GM12878 (cell line): ENCODE measurements at regions not wholly inside any gene's neighbourhood (a gene's known extent, or its start where the extent isn't known, plus 50 kb on each side); places are given as distances from the start of the nearest gene placed in this dataset.

Source experiments
- ATAC-seq: fragments of 200-7000 bp; cut with Tn5 transposase; 3 replicates; pipeline ENCODE4 v1.9.1; 2020; ENCODE audit warnings: mild to moderate bottlenecking, moderate library complexity
- BruUV-seq: library from RNA; stranded (reverse); fragments of 400-500 nt; replicated peaks from 2 replicates; lab custom pipeline; 2021; lab: Mats Ljungman, UMichigan
- CTCF ChIA-PET: fragments of 300-600 bp; sonication (Branson Sonifier 250); formaldehyde crosslinking; extraction: SDS; loops from one replicate; lab custom pipeline; 2021; ENCODE audit warnings: inconsistent platforms; lab: Yijun Ruan, JAX
- POLR2A ChIA-PET: fragments of 350-600 bp; formaldehyde crosslinking; extraction: SDS; loops from one replicate; lab custom pipeline; 2021; ENCODE audit warnings: inconsistent platforms; lab: Charles Lee
- RAD21 ChIA-PET: fragments of 300-600 bp; sonication (Branson Sonifier 250); formaldehyde crosslinking; loops from one replicate; lab custom pipeline; 2023; ENCODE audit warnings: antibody characterized with exemption; ENCODE audit not compliant: unreplicated experiment; lab: Charles Lee
- SMC1A ChIA-PET: fragments of 300-600 bp; sonication (Branson Sonifier 250); formaldehyde crosslinking; loops from one replicate; lab custom pipeline; 2023; ENCODE audit not compliant: unreplicated experiment, uncharacterized antibody; lab: Charles Lee
- DNase-seq: peaks from one replicate; pipeline ENCODE4 v3.0.0-alpha.2; 2011; ENCODE audit warnings: low read depth, low spot score
- FAIRE-seq: peaks from 3 replicates; lab custom pipeline; 2011; peaks lifted over from hg19 to GRCh38; lab: Jason Lieb, UNC
- H2AFZ ChIP-seq: 2 replicates; pipeline ENCODE4 v1.6.0; 2011; ENCODE audit warnings: low read depth, low read length, control low read depth; ENCODE audit not compliant: control insufficient read depth
- H3K27ac ChIP-seq: 2 replicates; pipeline ENCODE4 v1.5.1; 2011; ENCODE audit warnings: control low read depth; ENCODE audit not compliant: control insufficient read depth, insufficient read depth
- H3K27me3 ChIP-seq, 2 experiments: replicated peaks in 1 of 2; 2 replicates each; pipeline versions ENCODE4 v1.6.0 to v1.6.1; 2011; ENCODE audit warnings: low read length in 1 of 2; ENCODE audit not compliant: control insufficient read depth in 2 of 2, insufficient read depth in 2 of 2
- H3K36me3 ChIP-seq, 2 experiments: 2 replicates each; pipeline ENCODE4 v1.5.1; 2011; ENCODE audit warnings: low read length in 1 of 2; ENCODE audit not compliant: control insufficient read depth in 2 of 2, insufficient read depth in 2 of 2
- H3K4me1 ChIP-seq: 2 replicates; pipeline ENCODE4 v1.6.1; 2011; ENCODE audit warnings: mild to moderate bottlenecking, low read length, moderate library complexity, mixed read lengths; ENCODE audit not compliant: control insufficient read depth, insufficient read depth
- H3K4me2 ChIP-seq: 2 replicates; pipeline ENCODE4 v1.6.0; 2011; ENCODE audit warnings: control low read depth; ENCODE audit not compliant: control insufficient read depth, insufficient read depth
- H3K4me3 ChIP-seq: fragments of 200-600 bp; sonication (generic); 2 replicates; pipeline ENCODE4 v1.5.1; 2016
- H3K79me2 ChIP-seq: 2 replicates; pipeline ENCODE4 v1.6.0; 2011; ENCODE audit warnings: low read length; ENCODE audit not compliant: control insufficient read depth, insufficient read depth
- H3K9ac ChIP-seq: 2 replicates; pipeline ENCODE4 v1.8.0; 2011; ENCODE audit warnings: low read length, control low read depth, mixed read lengths; ENCODE audit not compliant: control insufficient read depth, insufficient read depth
- H3K9me3 ChIP-seq: replicated peaks from 3 replicates; pipeline ENCODE4 v1.5.1; 2011; ENCODE audit warnings: mild to moderate bottlenecking, low read length; ENCODE audit not compliant: control insufficient read depth, insufficient read depth
- H4K20me1 ChIP-seq: 2 replicates; pipeline ENCODE4 v1.6.0; 2011; ENCODE audit not compliant: control insufficient read depth, insufficient read depth
- GABPA ChIP-seq: IDR thresholded peaks from 2 replicates; pipeline ENCODE4 v1.6.1; 2014; ENCODE audit warnings: antibody characterized with exemption, low read depth, mild to moderate bottlenecking, inconsistent platforms
- IKZF1 ChIP-seq: fragments of 450-650 bp; conservative IDR thresholded peaks from 2 replicates; pipeline ENCODE4 v1.6.1; 2017; ENCODE audit warnings: antibody characterized with exemption, mild to moderate bottlenecking
- MTA2 ChIP-seq: fragments of 450-650 bp; IDR thresholded peaks from 2 replicates; pipeline ENCODE4 v1.6.1; 2016; ENCODE audit warnings: low read depth, mild to moderate bottlenecking, moderate library complexity
- NRF1 ChIP-seq: conservative IDR thresholded peaks from 2 replicates; pipeline ENCODE4 v1.6.1; 2011; ENCODE audit warnings: mild to moderate bottlenecking, low read depth, low read length, improper control_type of control experiment
- SUZ12 ChIP-seq: fragments of 200-600 bp; sonication (generic); IDR thresholded peaks from one replicate; pipeline ENCODE4 v1.6.1; 2018; ENCODE audit warnings: antibody characterized with exemption, mild to moderate bottlenecking; ENCODE audit not compliant: unreplicated experiment
- ZBED1 ChIP-seq: IDR thresholded peaks from 2 replicates; pipeline ENCODE4 v1.6.1; 2016; ENCODE audit warnings: borderline replicate concordance
- ZNF207 ChIP-seq: fragments of 450-650 bp; IDR thresholded peaks from 2 replicates; pipeline ENCODE4 v1.6.1; 2014; ENCODE audit warnings: antibody characterized with exemption, mild to moderate bottlenecking, borderline replicate concordance
- WGBS: methylation state at CpG from one replicate; pipeline ENCODE4 v1.1.6; 2016; ENCODE audit warnings: low lambda C conversion rate; ENCODE audit not compliant: insufficient replicate concordance, insufficient coverage; ENCODE audit errors: missing lambda C conversion rate; 5-methylcytosine and 5-hydroxymethylcytosine counted together
- in situ Hi-C: fragments of 300-500 bp; cut with MboI; formaldehyde crosslinking; loops from 9 replicates; pipeline ENCODE4 v1.14.3; 2018; ENCODE audit warnings: mixed read lengths
- intact Hi-C: fragments of 100-400 bp; cut with micrococcal nuclease; formaldehyde crosslinking; loops from one replicate; pipeline ENCODE4 v1.14.2; 2022; ENCODE audit not compliant: unreplicated experiment
- TF ChIP-seq, protein P1 (sequence below): fragments of 450-650 bp; IDR thresholded peaks from 2 replicates; pipeline ENCODE4 v1.6.1; 2016; ENCODE audit warnings: mild to moderate bottlenecking

DNA sequence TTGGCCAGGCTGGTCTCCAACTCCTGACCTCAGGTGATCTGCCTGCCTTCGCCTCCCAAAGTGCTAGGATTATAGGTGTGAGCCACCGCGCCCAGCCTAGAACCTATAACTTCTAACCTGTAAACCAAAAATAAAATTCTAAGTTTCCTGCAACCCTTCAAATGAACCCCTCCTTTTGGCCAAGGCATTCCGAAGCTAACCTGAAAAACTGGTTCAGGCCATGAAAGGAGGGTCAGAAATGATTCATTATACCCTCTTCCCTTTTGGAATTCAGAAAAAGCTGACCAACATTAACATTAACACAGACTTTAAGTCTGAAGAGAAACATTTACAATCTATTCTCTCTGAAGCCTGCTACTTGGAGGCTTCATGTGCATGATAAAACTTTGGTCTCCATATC, 165.1 kb downstream of the TINAG start (continued):
- TF ChIP-seq ZNF207 (no peak), ZBED1 (no peak), MTA2 (no peak), SUZ12 (no peak)

DNA sequence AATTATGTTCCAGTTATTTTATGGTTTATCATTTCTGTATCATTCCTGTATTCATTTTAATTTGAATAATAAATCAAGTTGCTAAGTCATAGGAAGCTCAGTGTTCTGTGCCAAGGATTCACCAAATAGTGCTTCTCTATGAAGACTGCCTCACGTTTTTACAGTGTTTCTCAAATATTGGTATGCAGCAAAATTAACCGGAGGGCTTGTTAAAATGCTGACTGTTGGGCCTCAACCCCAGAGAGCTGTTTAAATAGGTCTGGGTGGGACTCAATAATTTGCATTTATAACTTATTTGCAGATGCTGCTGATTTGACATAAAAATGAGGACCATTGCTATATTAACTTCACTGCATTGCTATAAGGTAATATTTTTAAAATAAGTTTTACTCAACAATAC, 166.7 kb downstream of the TINAG start:
- ChIA-PET POLR2A (no interaction called here), SMC1A (no interaction called here), CTCF (no interaction called here), RAD21 (no interaction called here)
- Histone ChIP-seq H3K4me2 (no peak overlapping the region), H2AFZ (no peak overlapping the region), H4K20me1 (no peaks in the 10 kb centered on the region), H3K27ac (no peak overlapping the region), H3K79me2 (no peaks in the 10 kb centered on the region), H3K9me3 (no peaks in the 10 kb centered on the region), H3K36me3 (no peaks in the 10 kb centered on the region), H3K4me3 (no peak overlapping the region), H3K27me3 (no peaks in the 10 kb centered on the region), H3K4me1 (no peaks in the 10 kb centered on the region), H3K9ac (no peak overlapping the region)
- ATAC-seq (no peak), FAIRE-seq (no peak), DNase-seq (no peak)
- TF ChIP-seq, protein P1, sequence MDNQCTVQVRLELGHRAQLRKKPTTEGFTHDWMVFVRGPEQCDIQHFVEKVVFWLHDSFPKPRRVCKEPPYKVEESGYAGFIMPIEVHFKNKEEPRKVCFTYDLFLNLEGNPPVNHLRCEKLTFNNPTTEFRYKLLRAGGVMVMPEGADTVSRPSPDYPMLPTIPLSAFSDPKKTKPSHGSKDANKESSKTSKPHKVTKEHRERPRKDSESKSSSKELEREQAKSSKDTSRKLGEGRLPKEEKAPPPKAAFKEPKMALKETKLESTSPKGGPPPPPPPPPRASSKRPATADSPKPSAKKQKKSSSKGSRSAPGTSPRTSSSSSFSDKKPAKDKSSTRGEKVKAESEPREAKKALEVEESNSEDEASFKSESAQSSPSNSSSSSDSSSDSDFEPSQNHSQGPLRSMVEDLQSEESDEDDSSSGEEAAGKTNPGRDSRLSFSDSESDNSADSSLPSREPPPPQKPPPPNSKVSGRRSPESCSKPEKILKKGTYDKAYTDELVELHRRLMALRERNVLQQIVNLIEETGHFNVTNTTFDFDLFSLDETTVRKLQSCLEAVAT: no peak
- no peak for TF ChIP-seq IKZF1
- TF ChIP-seq GABPA: no peak
- TF ChIP-seq NRF1: no peak
- 0% methylated on average over 2 of the region's 2 CpGs for WGBS
- in situ Hi-C loops: no loop called here
- intact Hi-C loops: no loop called here
- BruUV-seq: no TSS peak
